Astrocyte of the cerebellum (primary cell): ENCODE measurements at regions not wholly inside any gene's neighbourhood (a gene's known extent, or its start where the extent isn't known, plus 50 kb on each side); places are given as distances from the start of the nearest gene placed in this dataset.
"Not testable (repeated sequence)": the region's sequence is repeated elsewhere in the genome, so short reads cannot be mapped to it uniquely, and the experiment has no call there.

ENCODE experiments used
- DNase-seq: peaks from one replicate; pipeline ENCODE4 v3.0.0-alpha.2; 2011; ENCODE audit warnings: low read depth
- H3K4me3 ChIP-seq: 2 replicates; pipeline ENCODE4 v1.5.1; 2011; ENCODE audit warnings: mild to moderate bottlenecking, low read depth, low read length, moderate library complexity
- in situ Hi-C: cut with HindIII; loops from 2 replicates; pipeline ENCODE4 v1.10.0; 2017; ENCODE audit warnings: low sequenced_read_pairs
- TF ChIP-seq, protein P1 (sequence below): IDR thresholded peaks from 2 replicates; pipeline ENCODE4 v1.5.1; 2012; ENCODE audit warnings: low read length, low read depth, moderate library complexity, mild to moderate bottlenecking; ENCODE audit errors: missing control alignments

DNA sequence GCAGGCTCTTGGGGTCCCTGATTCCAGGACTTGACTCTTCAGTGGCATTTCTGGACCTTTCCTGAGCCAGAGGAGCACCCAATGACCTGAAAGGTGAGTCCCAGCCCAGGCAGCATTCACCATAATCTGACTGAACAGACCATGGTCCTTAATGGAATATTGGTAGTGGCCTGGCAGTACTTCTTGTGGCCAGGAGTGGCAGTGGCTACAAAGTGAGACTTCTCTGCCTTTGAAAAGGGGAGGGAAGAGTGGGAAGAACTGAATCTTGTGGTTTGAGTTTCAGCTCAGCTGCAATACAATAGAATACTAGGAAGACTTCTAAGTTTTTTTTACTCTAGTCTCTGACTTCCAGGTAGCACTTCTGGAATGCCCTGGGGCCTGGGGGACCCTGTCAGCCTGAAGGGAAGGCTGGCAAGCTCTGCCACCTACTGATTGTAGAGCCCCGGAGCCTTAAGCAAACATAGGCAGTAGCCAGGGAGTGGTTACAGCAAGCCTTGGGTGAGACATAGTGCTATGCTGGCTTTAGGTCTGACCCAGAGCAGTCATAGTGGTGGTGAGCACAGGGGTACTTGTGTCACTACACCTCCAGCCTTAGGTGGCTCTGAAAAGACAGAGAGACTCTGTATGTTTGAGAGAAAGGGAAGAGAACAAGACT is 674.2 kb upstream of the MANEA start:
- in situ Hi-C loops = no loop called here
- TF ChIP-seq, protein P1, sequence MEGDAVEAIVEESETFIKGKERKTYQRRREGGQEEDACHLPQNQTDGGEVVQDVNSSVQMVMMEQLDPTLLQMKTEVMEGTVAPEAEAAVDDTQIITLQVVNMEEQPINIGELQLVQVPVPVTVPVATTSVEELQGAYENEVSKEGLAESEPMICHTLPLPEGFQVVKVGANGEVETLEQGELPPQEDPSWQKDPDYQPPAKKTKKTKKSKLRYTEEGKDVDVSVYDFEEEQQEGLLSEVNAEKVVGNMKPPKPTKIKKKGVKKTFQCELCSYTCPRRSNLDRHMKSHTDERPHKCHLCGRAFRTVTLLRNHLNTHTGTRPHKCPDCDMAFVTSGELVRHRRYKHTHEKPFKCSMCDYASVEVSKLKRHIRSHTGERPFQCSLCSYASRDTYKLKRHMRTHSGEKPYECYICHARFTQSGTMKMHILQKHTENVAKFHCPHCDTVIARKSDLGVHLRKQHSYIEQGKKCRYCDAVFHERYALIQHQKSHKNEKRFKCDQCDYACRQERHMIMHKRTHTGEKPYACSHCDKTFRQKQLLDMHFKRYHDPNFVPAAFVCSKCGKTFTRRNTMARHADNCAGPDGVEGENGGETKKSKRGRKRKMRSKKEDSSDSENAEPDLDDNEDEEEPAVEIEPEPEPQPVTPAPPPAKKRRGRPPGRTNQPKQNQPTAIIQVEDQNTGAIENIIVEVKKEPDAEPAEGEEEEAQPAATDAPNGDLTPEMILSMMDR = no peak
- H3K4me3 ChIP-seq = no peak overlapping the region
- no peak for DNase-seq

DNA sequence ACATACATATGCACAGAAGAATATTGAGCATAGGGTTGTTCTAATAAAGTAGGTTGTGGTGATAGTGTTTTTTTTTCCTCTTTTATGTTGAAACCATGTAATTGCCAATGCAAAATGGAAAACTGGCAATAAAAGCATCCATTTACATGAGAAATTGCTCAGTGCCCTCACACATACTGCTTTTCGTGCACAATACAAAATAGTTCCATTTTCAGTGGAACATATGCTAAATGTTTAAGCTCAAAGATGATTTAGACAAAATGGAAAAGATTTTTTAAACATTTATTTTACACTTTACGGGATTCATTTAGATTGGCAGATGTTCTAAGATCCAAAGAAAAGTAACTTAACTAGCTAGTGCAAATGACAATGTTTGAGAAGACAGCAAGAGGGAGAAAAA is 678.1 kb upstream of the MANEA start:
- DNase-seq = no peak
- TF ChIP-seq, protein P1 = no peak
- H3K4me3 ChIP-seq = no peak overlapping the region
- in situ Hi-C loops = no loop called here

DNA sequence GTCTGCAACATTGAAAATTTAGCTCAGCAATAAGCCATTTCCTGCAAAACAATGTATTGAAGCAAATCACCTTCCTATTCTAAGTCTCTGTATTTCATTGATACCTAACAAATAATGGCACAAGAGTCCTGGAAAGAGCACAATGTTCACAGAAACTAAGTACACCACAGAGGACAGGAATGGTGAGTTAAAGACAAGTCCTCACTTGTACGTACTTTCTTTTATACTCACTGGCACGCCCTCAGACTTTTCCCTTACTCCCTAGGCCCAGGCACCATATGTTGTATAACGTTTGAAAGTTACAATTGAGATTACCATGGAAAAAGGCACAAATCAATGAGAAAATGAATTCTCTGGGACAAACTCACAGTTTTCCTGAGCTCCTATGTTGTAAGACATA is 683.0 kb upstream of the MANEA start:
- TF ChIP-seq, protein P1 = no peak
- in situ Hi-C loops = no loop called here
- H3K4me3 ChIP-seq = no peak overlapping the region
- DNase-seq = no peak

DNA sequence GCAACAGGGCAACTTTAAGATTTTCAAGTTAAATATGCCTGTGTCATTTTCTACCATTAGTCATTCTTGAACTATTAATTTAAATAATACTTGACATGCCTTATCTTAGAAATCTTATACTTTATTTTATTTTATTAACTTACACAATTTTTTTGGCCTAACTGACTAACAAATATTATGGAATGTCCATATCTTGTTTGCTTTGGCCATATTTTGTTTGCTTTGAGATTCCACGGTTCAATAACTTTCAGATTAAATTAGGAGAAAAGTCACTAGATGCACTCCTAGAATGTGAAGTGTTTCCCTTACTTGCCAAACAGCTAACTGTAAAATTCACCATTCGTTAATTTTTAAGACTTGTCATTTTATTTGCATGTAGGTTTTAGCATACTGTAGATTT is 684.0 kb upstream of the MANEA start:
- TF ChIP-seq, protein P1 = no peak
- no peak for DNase-seq
- in situ Hi-C loops = no loop called here
- H3K4me3 ChIP-seq = no peak overlapping the region

DNA sequence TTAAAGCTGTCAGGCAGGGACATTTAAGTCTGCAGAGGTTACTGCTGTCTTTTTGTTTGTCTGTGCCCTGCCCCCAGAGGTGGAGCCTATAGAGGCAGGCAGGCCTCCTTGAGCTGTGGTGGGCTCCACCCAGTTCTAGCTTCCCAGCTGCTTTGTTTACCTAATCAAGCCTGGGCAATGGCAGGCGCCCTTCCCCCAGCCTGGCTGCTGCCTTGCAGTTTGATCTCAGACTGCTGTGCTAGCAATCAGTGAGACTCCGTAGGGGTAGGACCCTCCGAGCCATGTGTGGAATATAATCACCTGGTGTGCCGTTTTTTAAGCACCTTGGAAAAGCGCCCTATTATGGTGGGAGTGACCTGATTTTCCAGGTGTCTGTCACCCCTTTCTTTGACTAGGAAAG is 703.5 kb upstream of the MANEA start:
- DNase-seq, in situ Hi-C loops, H3K4me3 ChIP-seq: not testable (repeated sequence)

DNA sequence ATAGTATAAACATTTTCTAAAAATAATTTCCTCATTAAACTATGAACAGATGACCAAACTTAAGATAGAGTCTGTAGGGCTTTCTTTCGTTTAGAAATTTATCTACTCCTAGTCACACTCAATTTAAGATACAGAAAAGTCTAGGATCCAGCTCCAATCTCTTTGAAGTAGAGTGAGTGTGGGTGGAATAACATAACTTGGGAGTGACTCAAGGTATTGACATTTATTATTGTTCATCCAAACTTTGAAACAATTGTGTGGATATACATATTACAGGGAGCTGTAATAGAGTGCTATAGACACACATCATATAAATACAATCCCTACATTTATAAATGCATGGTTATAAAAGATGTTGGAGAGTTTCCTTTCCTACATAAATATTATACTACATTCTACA is 715.2 kb upstream of the MANEA start:
- no peak overlapping the region for H3K4me3 ChIP-seq
- in situ Hi-C loops = no loop called here
- TF ChIP-seq, protein P1 = no peak
- DNase-seq = no peak

DNA sequence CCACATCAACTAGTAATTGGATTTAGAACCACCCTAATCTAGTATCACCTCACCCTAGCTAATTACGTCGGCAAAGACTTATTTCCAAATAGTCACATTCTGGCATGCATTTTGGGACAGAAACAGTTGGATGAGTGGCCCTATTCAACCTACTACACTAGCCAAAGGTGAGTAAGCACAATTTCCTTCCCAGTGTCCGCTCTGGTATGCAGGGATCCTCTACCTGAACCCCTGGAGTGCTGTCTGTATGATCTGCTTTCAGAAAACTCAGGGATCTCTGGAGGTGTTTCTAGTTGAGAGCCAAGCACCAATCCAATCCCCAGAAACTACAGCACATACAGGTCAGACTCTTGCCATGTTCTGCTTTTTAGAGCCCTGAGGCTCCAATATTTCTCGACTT is 717.4 kb upstream of the MANEA start:
- no peak for DNase-seq
- TF ChIP-seq, protein P1 = no peak
- in situ Hi-C loops = no loop called here
- no peak overlapping the region for H3K4me3 ChIP-seq

DNA sequence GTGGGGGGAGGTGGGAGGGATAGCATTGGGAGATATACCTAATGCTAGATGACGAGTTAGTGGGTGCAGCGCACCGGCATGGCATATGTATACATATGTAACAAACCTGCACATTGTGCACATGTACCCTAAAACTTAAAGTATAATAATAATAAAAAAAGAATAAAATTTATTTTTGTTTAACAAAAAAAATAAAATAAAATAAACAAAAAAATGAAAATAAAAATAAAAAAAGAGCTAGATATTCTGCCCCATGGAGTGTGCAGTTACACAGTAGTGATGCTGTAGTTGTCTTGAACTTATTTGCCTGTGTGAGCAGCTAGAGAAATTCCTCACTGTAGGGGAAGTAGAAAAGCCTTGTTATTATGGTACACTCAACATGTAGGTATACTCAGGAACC is 720.3 kb upstream of the MANEA start:
- in situ Hi-C loops, DNase-seq: not testable (repeated sequence)

DNA sequence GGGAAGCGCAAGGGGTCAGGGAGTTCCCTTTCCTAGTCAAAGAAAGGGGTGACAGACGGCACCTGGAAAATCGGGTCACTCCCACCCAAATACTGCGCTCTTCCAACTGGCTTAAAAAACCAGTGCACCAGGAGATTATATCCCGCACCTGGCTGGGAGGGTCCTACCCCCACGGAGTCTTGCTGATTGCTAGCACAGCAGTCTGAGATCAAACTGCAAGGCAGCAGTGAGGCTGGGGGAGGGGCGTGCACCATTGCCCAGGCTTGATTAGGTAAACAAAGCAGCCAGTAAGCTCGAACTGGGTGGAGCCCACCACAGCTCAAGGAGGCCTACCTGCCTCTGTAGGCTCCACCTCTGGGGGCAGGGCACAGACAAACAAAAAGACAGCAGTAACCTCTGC is 726.0 kb upstream of the MANEA start:
- DNase-seq, in situ Hi-C loops, H3K4me3 ChIP-seq: not testable (repeated sequence)

More for the DNA sequence above, 720.3 kb upstream of the MANEA start:
- H3K4me3 ChIP-seq = not testable (repeated sequence)
